ENCODE measurements at regions not wholly inside any gene's neighbourhood (a gene's known extent, or its start where the extent isn't known, plus 50 kb on each side); places are given as distances from the start of the nearest gene placed in this dataset.

- Mint-ChIP-seq H3K4me1 (no peaks in the 10 kb centered on the region), H3K27ac (ENCODE audit: low read depth) (no peak overlapping the region), H3K27me3 (peaks cover 20% of the 10 kb centered on the region), H3K9me3 (no peaks in the 10 kb centered on the region), H3K36me3 (ENCODE audit: insufficient read depth) (no peaks in the 10 kb centered on the region), H3K4me3 (no peak overlapping the region)
- DNase-seq (ENCODE audit: low spot score in 2 of 2) (no peak), ATAC-seq (replicated peaks; ENCODE audit: extremely low read depth, poor library complexity, severe bottlenecking) (no peak)
Measured at GRCh38 chr6:8231956-8232355, 129.6 kb upstream of the EEF1E1 start.

GRCh38 chr6:8229915-8230756 lies 127.8 kb upstream of the EEF1E1 start:
- Mint-ChIP-seq H3K9me3 (no peaks in the 10 kb centered on the region), H3K27me3 (peaks cover 12% of the 10 kb centered on the region)
- ATAC-seq (replicated peaks; ENCODE audit: extremely low read depth, poor library complexity, severe bottlenecking): no peak

GRCh38 chr6:8225113-8225512 lies 122.8 kb upstream of the EEF1E1 start:
- H3K9me3 Mint-ChIP-seq: no peaks in the 10 kb centered on the region
- H3K4me1 Mint-ChIP-seq: no peaks in the 10 kb centered on the region
- H3K27ac Mint-ChIP-seq (ENCODE audit: low read depth): no peak overlapping the region
- no peaks in the 10 kb centered on the region for H3K27me3 Mint-ChIP-seq
- no peak for DNase-seq (ENCODE audit: low spot score in 2 of 2)
- no peak overlapping the region for H3K4me3 Mint-ChIP-seq
- peaks cover 2% of the 10 kb centered on the region for H3K36me3 Mint-ChIP-seq (ENCODE audit: insufficient read depth)
- no peak for ATAC-seq (replicated peaks; ENCODE audit: extremely low read depth, poor library complexity, severe bottlenecking)

More at GRCh38 chr6:8229915-8230756, 127.8 kb upstream of the EEF1E1 start:
- no peak for DNase-seq (ENCODE audit: low spot score in 2 of 2)
- Mint-ChIP-seq H3K4me3 (no peak overlapping the region), H3K4me1 (no peaks in the 10 kb centered on the region), H3K27ac (ENCODE audit: low read depth) (no peak overlapping the region), H3K36me3 (ENCODE audit: insufficient read depth) (no peaks in the 10 kb centered on the region)

- peaks cover 2% of the 10 kb centered on the region for H3K36me3 Mint-ChIP-seq (ENCODE audit: insufficient read depth)
- no peak for DNase-seq (ENCODE audit: low spot score in 2 of 2)
Measured at GRCh38 chr6:8223678-8224077, 121.3 kb upstream of the EEF1E1 start.

GRCh38 chr6:8219352-8219943 lies 117.1 kb upstream of the EEF1E1 start:
- Mint-ChIP-seq H3K27ac (ENCODE audit: low read depth) (no peak overlapping the region), H3K4me1 (no peaks in the 10 kb centered on the region), H3K4me3 (no peak overlapping the region), H3K27me3 (no peaks in the 10 kb centered on the region), H3K36me3 (ENCODE audit: insufficient read depth) (peaks cover 2% of the 10 kb centered on the region), H3K9me3 (no peaks in the 10 kb centered on the region)
- no peak for DNase-seq (ENCODE audit: low spot score in 2 of 2)
- no peak for ATAC-seq (replicated peaks; ENCODE audit: extremely low read depth, poor library complexity, severe bottlenecking)

More at GRCh38 chr6:8223678-8224077, 121.3 kb upstream of the EEF1E1 start:
- no peaks in the 10 kb centered on the region for H3K9me3 Mint-ChIP-seq
- H3K27me3 Mint-ChIP-seq: no peaks in the 10 kb centered on the region
- H3K27ac Mint-ChIP-seq (ENCODE audit: low read depth): no peak overlapping the region
- H3K4me1 Mint-ChIP-seq: no peaks in the 10 kb centered on the region
- H3K4me3 Mint-ChIP-seq: no peak overlapping the region
- no peak for ATAC-seq (replicated peaks; ENCODE audit: extremely low read depth, poor library complexity, severe bottlenecking)

GRCh38 chr6:8218861-8219260 lies 116.5 kb upstream of the EEF1E1 start:
- Mint-ChIP-seq H3K36me3 (ENCODE audit: insufficient read depth) (peaks cover 2% of the 10 kb centered on the region), H3K4me1 (no peaks in the 10 kb centered on the region), H3K4me3 (no peak overlapping the region), H3K27ac (ENCODE audit: low read depth) (no peak overlapping the region), H3K9me3 (no peaks in the 10 kb centered on the region), H3K27me3 (no peaks in the 10 kb centered on the region)
- DNase-seq (ENCODE audit: low spot score in 2 of 2) (no peak), ATAC-seq (replicated peaks; ENCODE audit: extremely low read depth, poor library complexity, severe bottlenecking) (no peak)

GRCh38 chr6:8215631-8216030 lies 113.3 kb upstream of the EEF1E1 start:
- Mint-ChIP-seq H3K4me3 (no peak overlapping the region), H3K4me1 (no peaks in the 10 kb centered on the region), H3K36me3 (ENCODE audit: insufficient read depth) (no peaks in the 10 kb centered on the region), H3K27me3 (peaks cover 15% of the 10 kb centered on the region), H3K27ac (ENCODE audit: low read depth) (no peak overlapping the region), H3K9me3 (no peaks in the 10 kb centered on the region)
- ATAC-seq (replicated peaks; ENCODE audit: extremely low read depth, poor library complexity, severe bottlenecking) (no peak), DNase-seq (ENCODE audit: low spot score in 2 of 2) (no peak)

GRCh38 chr6:8213995-8214394 lies 111.6 kb upstream of the EEF1E1 start:
- no peak overlapping the region for H3K27ac Mint-ChIP-seq (ENCODE audit: low read depth)
- H3K9me3 Mint-ChIP-seq: no peaks in the 10 kb centered on the region
- no peaks in the 10 kb centered on the region for H3K36me3 Mint-ChIP-seq (ENCODE audit: insufficient read depth)
- no peaks in the 10 kb centered on the region for H3K4me1 Mint-ChIP-seq
- H3K4me3 Mint-ChIP-seq: no peak overlapping the region
- DNase-seq (ENCODE audit: low spot score in 2 of 2): no peak
- no peak for ATAC-seq (replicated peaks; ENCODE audit: extremely low read depth, poor library complexity, severe bottlenecking)
- peaks cover 28% of the 10 kb centered on the region for H3K27me3 Mint-ChIP-seq

GRCh38 chr6:8212720-8213434 lies 110.5 kb upstream of the EEF1E1 start:
- peaks cover 39% of the 10 kb centered on the region for H3K27me3 Mint-ChIP-seq
- no peaks in the 10 kb centered on the region for H3K9me3 Mint-ChIP-seq
- H3K36me3 Mint-ChIP-seq (ENCODE audit: insufficient read depth): no peaks in the 10 kb centered on the region
- DNase-seq (ENCODE audit: low spot score in 2 of 2): no peak
- no peak for ATAC-seq (replicated peaks; ENCODE audit: extremely low read depth, poor library complexity, severe bottlenecking)
- no peaks in the 10 kb centered on the region for H3K4me1 Mint-ChIP-seq
- H3K4me3 Mint-ChIP-seq: no peak overlapping the region
- no peak overlapping the region for H3K27ac Mint-ChIP-seq (ENCODE audit: low read depth)

GRCh38 chr6:8207869-8208191 lies 105.5 kb upstream of the EEF1E1 start:
- Mint-ChIP-seq H3K4me3 (no peak overlapping the region), H3K27me3 (peaks cover 74% of the 10 kb centered on the region), H3K4me1 (no peaks in the 10 kb centered on the region), H3K27ac (ENCODE audit: low read depth) (no peak overlapping the region), H3K9me3 (no peaks in the 10 kb centered on the region), H3K36me3 (ENCODE audit: insufficient read depth) (no peaks in the 10 kb centered on the region)
- DNase-seq (ENCODE audit: low spot score in 2 of 2): no peak
- ATAC-seq (replicated peaks; ENCODE audit: extremely low read depth, poor library complexity, severe bottlenecking): no peak

GRCh38 chr6:8207191-8207868 lies 105.0 kb upstream of the EEF1E1 start:
- Mint-ChIP-seq H3K27me3 (peaks cover 79% of the 10 kb centered on the region), H3K27ac (ENCODE audit: low read depth) (no peak overlapping the region), H3K4me3 (no peak overlapping the region), H3K9me3 (no peaks in the 10 kb centered on the region), H3K4me1 (no peaks in the 10 kb centered on the region), H3K36me3 (ENCODE audit: insufficient read depth) (no peaks in the 10 kb centered on the region)
- ATAC-seq (replicated peaks; ENCODE audit: extremely low read depth, poor library complexity, severe bottlenecking): no peak
- no peak for DNase-seq (ENCODE audit: low spot score in 2 of 2)

GRCh38 chr6:8203337-8203736 lies 101.0 kb upstream of the EEF1E1 start:
- ATAC-seq (replicated peaks; ENCODE audit: extremely low read depth, poor library complexity, severe bottlenecking): no peak
- Mint-ChIP-seq H3K36me3 (ENCODE audit: insufficient read depth) (no peaks in the 10 kb centered on the region), H3K4me3 (no peak overlapping the region), H3K9me3 (no peaks in the 10 kb centered on the region), H3K27me3 (peaks cover 68% of the 10 kb centered on the region), H3K27ac (ENCODE audit: low read depth) (no peak overlapping the region), H3K4me1 (no peaks in the 10 kb centered on the region)
- DNase-seq (ENCODE audit: low spot score in 2 of 2): no peak
